Small intestine (tissue), 7 donors: ENCODE measurements at regions not wholly inside any gene's neighbourhood (a gene's known extent, or its start where the extent isn't known, plus 50 kb on each side); places are given as distances from the start of the nearest gene placed in this dataset.
"Not testable (repeated sequence)": the region's sequence is repeated elsewhere in the genome, so short reads cannot be mapped to it uniquely, and the experiment has no call there.

Source experiments
- DNase-seq, 2 donors: peaks; one replicate each; pipeline versions ENCODE4 v3.0.0 to v3.0.0-alpha.2; 2013
- FAIRE-seq: peaks from 2 replicates; lab custom pipeline; 2012; peaks lifted over from hg19 to GRCh38; lab: Jason Lieb, UNC
- H3K27ac ChIP-seq, 3 donors: one replicate each; pipeline ENCODE4 v1.5.1; 2013; ENCODE audit warnings: low read length in 2 of 3, mild to moderate bottlenecking in 2 of 3, control low read depth in 1 of 3, inconsistent platforms in 1 of 3, low read depth in 1 of 3, moderate library complexity in 1 of 3
- H3K27me3 ChIP-seq, 3 donors: one replicate each; pipeline ENCODE4 v1.6.1; 2013; ENCODE audit warnings: low read length in 3 of 3, inconsistent platforms in 1 of 3; ENCODE audit not compliant: control insufficient read depth in 3 of 3, insufficient read depth in 3 of 3
- H3K36me3 ChIP-seq, 3 donors: one replicate each; pipeline ENCODE4 v1.6.1; 2013; ENCODE audit warnings: low read length in 3 of 3, inconsistent platforms in 1 of 3, low read depth in 1 of 3, mild to moderate bottlenecking in 1 of 3, moderate library complexity in 1 of 3; ENCODE audit not compliant: control insufficient read depth in 3 of 3, insufficient read depth in 2 of 3
- H3K4me1 ChIP-seq, 3 donors: one replicate each; pipeline ENCODE4 v1.6.1; 2013; ENCODE audit warnings: low read length in 2 of 3, inconsistent platforms in 1 of 3, low read depth in 1 of 3, mild to moderate bottlenecking in 1 of 3, moderate library complexity in 1 of 3; ENCODE audit not compliant: control insufficient read depth in 3 of 3, insufficient read depth in 2 of 3
- H3K4me3 ChIP-seq, 3 donors: one replicate each; pipeline ENCODE4 v1.5.1; 2013; ENCODE audit warnings: low read length in 3 of 3, control low read depth in 1 of 3, inconsistent platforms in 1 of 3, low read depth in 1 of 3, mild to moderate bottlenecking in 1 of 3, moderate library complexity in 1 of 3
- H3K9me3 ChIP-seq, 2 donors: one replicate each; pipeline ENCODE4 v1.6.1; 2013; ENCODE audit warnings: low read depth in 1 of 2, low read length in 1 of 2; ENCODE audit not compliant: control insufficient read depth in 2 of 2, insufficient read depth in 1 of 2
- WGBS, 3 donors: extraction: QIAGEN DNeasy Blood & Tissue Kit; methylation state at CpG; one replicate each; pipeline ENCODE4 v1.1.7; 2013; 5-methylcytosine and 5-hydroxymethylcytosine counted together
- donor health status: healthy with polysubstance abuse.
- donor health status: control.
- donor health status: control.
- donor health status: Bipolar disorder and iron deficiency.
- donor health status: healthy.

DNA sequence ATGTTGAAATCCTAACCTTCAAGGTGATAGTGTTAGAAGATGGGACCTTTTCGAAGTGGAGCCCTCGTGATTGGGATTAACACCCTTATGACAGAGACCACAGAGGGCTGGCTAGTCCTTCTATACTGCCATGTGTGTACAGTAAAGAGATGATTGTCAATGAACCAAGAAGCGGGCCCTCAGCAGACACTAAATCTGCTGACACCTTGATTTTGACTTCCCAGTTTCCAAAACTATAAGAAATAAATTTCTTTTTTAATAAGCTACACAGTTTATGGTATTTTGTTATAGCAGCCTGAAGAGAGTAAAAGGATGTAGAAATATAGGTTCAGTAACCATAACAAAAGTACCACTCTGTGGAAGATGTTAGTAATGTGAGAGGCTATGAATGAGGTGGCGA, 419.0 kb upstream of the NUDT12 start:
- H3K9me3 ChIP-seq = no peaks in the 10 kb centered on the region

DNA sequence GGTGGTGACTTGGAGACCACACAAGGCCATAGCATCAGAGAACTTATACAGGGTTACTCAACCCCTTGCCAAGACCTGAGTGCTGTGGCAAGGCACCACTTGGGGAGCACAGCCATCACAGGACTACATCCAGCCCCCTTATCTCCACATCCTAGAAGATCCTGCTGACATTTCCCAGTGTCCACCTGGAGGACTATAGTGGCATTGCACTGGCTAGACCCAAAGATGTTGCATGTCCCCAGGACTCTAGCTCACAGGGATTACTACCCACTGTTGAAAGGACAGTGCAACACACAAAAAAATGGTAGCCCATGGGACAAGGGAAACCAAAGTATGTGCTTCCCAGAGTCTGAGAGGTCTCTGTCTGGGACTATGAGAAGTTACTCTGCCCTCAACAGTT, 411.1 kb upstream of the NUDT12 start:
- Histone ChIP-seq H3K9me3 (peaks cover 0 to 15% of the 10 kb centered on the region in 2 donors), H3K27ac (no peak overlapping the region), H3K36me3 (no peaks in the 10 kb centered on the region), H3K4me3 (no peak overlapping the region), H3K4me1 (no peaks in the 10 kb centered on the region), H3K27me3 (no peaks in the 10 kb centered on the region)
- FAIRE-seq (no peak), DNase-seq (no peak)

More for the DNA sequence above, 419.0 kb upstream of the NUDT12 start:
- Histone ChIP-seq H3K27me3 (no peaks in the 10 kb centered on the region), H3K4me1 (no peaks in the 10 kb centered on the region), H3K36me3 (no peaks in the 10 kb centered on the region), H3K27ac (no peak overlapping the region), H3K4me3 (no peak overlapping the region)
- FAIRE-seq (no peak), DNase-seq (no peak)
- WGBS, 3 donors = 78 to 80% (median 80%) methylated on average over 4 of the region's 4 CpGs

DNA sequence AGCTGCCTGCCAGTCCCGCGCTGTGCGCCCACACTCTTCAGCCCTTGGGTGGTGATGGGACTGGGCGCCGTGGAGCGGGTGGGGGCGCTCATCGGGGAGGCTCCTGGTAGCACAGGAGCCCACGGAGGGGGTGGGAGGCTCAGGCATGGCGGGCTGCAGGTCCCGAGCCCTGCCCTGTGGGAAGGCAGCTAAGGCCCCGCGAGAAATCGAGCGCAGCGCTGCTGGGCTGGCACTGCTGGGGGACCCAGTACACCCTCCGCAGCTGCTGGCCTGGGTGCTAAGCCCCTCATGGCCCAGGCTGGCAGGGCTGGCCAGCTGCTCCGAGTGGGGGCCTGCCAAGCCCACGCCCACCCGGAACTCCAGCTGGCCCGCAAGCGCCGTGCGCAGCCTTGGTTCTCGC, 403.7 kb upstream of the NUDT12 start:
- H3K4me1 ChIP-seq, FAIRE-seq, H3K36me3 ChIP-seq, H3K27ac ChIP-seq, DNase-seq, H3K4me3 ChIP-seq, H3K9me3 ChIP-seq, H3K27me3 ChIP-seq: not testable (repeated sequence)
- WGBS, 3 donors = 95 to 97% (median 96%) methylated on average over 19 to 25 of the region's 25 CpGs

DNA sequence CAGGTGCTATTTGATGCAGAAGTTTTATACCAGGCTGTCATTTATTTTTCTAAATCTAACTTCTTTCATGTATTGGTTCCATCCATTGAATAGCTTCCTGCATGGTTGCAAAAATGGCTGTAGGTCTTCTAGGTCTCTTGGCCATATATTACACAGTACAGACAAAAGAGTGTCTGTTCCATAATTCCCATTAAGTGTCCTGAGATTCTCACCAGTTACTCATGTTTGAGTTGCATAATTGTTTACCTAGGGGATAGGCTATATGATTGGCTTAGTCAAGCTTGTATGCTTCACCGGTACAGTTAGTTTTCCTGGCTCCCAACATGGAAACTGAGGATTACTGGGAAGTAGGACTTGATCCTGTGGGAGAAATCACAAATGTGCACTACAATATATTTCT, 399.4 kb upstream of the NUDT12 start:
- H3K4me1 ChIP-seq = no peaks in the 10 kb centered on the region
- FAIRE-seq (no peak), DNase-seq (no peak)
- H3K27me3 ChIP-seq = no peaks in the 10 kb centered on the region
- no peak overlapping the region for H3K27ac ChIP-seq
- no peak overlapping the region for H3K4me3 ChIP-seq
- no peaks in the 10 kb centered on the region for H3K36me3 ChIP-seq
- H3K9me3 ChIP-seq = peaks cover 0 to 4% of the 10 kb centered on the region in 2 donors
- WGBS, 3 donors = 89 to 97% (median 97%) methylated on average over 1 of the region's 1 CpG

DNA sequence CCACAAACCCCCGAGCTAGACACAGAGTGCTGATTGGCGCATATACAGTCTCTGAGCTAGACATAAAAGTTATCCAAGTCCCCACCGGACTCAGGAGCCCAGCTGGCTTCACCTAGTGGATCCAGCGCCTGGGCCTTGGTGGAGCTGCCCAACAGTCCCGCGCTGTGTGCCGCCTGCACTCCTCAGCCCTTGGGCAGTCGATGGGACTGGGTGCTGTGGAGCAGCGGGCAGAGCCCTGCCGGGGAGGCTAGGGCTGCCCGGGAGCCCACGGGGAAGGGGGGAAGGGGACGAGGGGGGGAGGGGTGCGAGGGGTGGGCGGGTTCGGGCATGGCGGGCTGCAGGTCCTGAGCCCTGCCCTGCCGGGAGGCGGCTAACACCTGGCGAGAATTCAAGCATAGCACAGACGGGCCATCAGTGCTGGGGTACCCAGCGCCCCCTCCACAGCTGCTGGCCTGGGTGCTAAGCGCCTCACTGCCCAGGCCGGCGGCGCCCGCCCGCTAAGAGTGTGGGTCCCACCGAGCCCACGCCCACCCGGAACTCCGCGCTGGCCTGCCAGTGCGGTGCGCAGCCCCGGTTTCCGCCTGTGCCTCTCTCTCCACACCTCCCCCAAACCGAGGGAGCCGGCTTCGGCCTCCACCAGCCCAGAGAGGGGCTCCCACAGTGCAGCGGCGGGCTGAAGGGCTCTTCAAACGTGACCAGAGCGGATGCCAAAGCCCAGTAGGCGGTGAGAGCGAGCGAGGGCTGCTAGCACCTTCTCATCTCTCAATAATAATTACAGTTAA, 391.2 kb upstream of the NUDT12 start:
- 93 to 94% (median 93%) methylated on average over 37 to 47 of the region's 47 CpGs for WGBS, 3 donors
- DNase-seq (no peak), FAIRE-seq (no peak)
- peaks cover 0 to 3% of the 10 kb centered on the region in 2 donors for H3K9me3 ChIP-seq
- H3K4me3 ChIP-seq = no peak overlapping the region
- H3K4me1 ChIP-seq = no peaks in the 10 kb centered on the region
- no peak overlapping the region for H3K27ac ChIP-seq
- no peaks in the 10 kb centered on the region for H3K36me3 ChIP-seq
- no peaks in the 10 kb centered on the region for H3K27me3 ChIP-seq

DNA sequence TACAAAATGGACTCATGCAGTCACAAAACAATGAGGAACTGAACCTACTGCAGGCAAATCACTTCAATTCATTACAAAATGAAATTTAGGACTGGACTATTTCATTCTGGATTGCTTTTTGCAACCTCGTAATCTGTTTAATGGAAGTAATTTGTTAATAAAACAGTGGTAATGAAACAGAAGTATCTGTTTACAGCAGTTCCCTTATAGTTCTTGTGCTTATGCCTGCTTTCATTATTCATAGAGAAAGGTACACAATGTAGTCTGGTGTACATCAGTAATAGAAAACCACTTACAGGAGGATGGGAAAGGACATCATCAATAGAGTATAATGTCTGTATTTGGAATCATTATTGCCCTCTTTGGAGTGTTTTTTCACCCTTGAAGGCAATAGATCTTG, 389.2 kb upstream of the NUDT12 start:
- Histone ChIP-seq H3K36me3 (no peaks in the 10 kb centered on the region), H3K27ac (no peak overlapping the region), H3K9me3 (peaks cover 0 to 3% of the 10 kb centered on the region in 2 donors), H3K4me1 (no peaks in the 10 kb centered on the region), H3K27me3 (no peaks in the 10 kb centered on the region), H3K4me3 (no peak overlapping the region)
- 72 to 84% (median 81%) methylated on average over 1 of the region's 1 CpG for WGBS, 3 donors
- DNase-seq = no peak
- no peak for FAIRE-seq

DNA sequence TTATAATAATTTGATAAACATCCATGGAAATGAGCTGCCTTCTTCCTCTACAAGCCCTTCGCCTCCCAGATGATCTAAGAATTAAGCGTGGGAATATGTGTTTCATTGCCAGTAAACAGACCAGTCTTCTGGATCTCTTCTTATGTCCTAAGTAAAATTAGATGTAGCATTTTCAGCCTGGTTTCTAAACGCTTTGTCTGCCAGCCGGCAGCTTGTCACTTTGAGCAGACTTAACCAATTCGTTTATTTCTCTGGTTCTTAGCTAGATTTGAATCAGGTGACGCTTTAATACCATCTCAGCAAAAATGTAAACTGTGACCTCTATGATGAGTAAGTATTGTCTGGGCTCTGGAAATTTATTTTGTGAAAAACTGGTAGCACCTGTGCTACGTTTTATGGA, 380.6 kb upstream of the NUDT12 start:
- H3K9me3 ChIP-seq = no peaks in the 10 kb centered on the region
- H3K27ac ChIP-seq = no peak overlapping the region
- no peak overlapping the region for H3K4me3 ChIP-seq
- H3K36me3 ChIP-seq = no peaks in the 10 kb centered on the region
- DNase-seq = no peak
- H3K27me3 ChIP-seq = no peaks in the 10 kb centered on the region
- 66 to 87% (median 77%) methylated on average over 7 of the region's 7 CpGs for WGBS, 3 donors
- no peaks in the 10 kb centered on the region for H3K4me1 ChIP-seq
- no peak for FAIRE-seq

DNA sequence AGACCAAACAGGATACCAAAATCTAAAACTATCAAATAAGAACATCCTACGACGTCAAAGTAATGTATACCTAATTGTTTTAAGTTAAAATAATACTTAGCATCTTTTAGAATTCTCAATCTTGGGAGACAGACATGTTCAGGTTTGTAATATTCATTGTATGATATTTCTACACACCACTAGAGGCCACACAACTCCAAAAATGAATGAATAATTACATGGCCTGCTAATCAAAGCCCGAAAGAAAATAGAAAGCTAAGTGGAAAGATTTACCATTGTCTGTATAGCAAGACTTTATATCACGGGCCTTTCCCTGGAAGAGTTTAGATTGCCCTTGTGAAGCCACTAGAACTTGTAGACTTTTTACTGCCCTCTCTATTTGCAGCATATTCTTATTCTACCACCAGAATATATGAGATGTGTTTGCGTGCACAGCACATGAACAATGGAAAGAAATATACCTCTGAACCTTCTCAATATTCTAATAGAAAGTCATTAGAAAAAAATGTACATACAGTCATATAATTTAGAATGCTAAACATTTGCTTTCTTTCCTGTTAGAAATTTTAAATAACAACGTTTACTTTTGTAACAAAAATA, 380.1 kb upstream of the NUDT12 start:
- DNase-seq = no peak
- Histone ChIP-seq H3K27me3 (no peaks in the 10 kb centered on the region), H3K4me3 (no peak overlapping the region), H3K4me1 (no peaks in the 10 kb centered on the region), H3K36me3 (no peaks in the 10 kb centered on the region), H3K9me3 (no peaks in the 10 kb centered on the region), H3K27ac (no peak overlapping the region)
- 64 to 68% (median 66%) methylated on average over 6 of the region's 6 CpGs for WGBS, 3 donors
- FAIRE-seq = no peak
